HCT116 (cell line): ENCODE measurements at regions not wholly inside any gene's neighbourhood (a gene's known extent, or its start where the extent isn't known, plus 50 kb on each side); places are given as distances from the start of the nearest gene placed in this dataset.

Experiments used
- ATAC-seq: fragments of 200-7000 bp; cut with Tn5 transposase; 2 replicates; pipeline ENCODE4 v1.9.1; 2020; ENCODE audit warnings: mild to moderate bottlenecking, moderate library complexity
- BruUV-seq: library from RNA; stranded (reverse); fragments of 400-500 nt; replicated peaks from 2 replicates; lab custom pipeline; 2021; lab: Mats Ljungman, UMichigan
- CTCF ChIA-PET: fragments of 300-600 bp; sonication (Branson Sonifier 250); formaldehyde crosslinking; loops from one replicate; lab custom pipeline; 2021; ENCODE audit warnings: antibody characterized with exemption; lab: Charles Lee
- POLR2A ChIA-PET: fragments of 300-600, 350-600 bp; sonication (Branson Sonifier 250); formaldehyde crosslinking; loops from one replicate; lab custom pipeline; 2021; ENCODE audit warnings: antibody characterized with exemption; lab: Charles Lee
- RAD21 ChIA-PET, 2 experiments: fragments of 300-600 bp; sonication (Branson Sonifier 250); formaldehyde crosslinking; loops; one replicate each; lab custom pipeline; 2023; ENCODE audit warnings: low total read pairs in 2 of 2; ENCODE audit not compliant: uncharacterized antibody in 2 of 2, unreplicated experiment in 2 of 2, low non-redundant PET in 1 of 2; lab: Charles Lee
- DNase-seq: peaks from one replicate; pipeline ENCODE4 v3.0.0-alpha.2; 2010; ENCODE audit warnings: low read depth, low spot score
- H2AFZ ChIP-seq: fragments of 200-600 bp; shearing (Covaris generic), sonication (generic); 2 replicates; pipeline ENCODE4 v1.6.1; 2017; ENCODE audit warnings: low read depth, mixed run types, mixed read lengths, antibody characterized with exemption, low read length; ENCODE audit not compliant: poor library complexity, severe bottlenecking
- H3K27ac ChIP-seq: 2 replicates; pipeline ENCODE4 v1.5.1; 2012; ENCODE audit warnings: low read depth, low read length
- H3K27me3 ChIP-seq: fragments of 200-600 bp; sonication (generic); 2 replicates; pipeline ENCODE4 v1.6.1; 2016; ENCODE audit warnings: mixed run types, low read length, mixed read lengths; ENCODE audit not compliant: insufficient read depth
- H3K36me3 ChIP-seq, 2 experiments: fragments of 200-500 bp in 1 of 2; fragments of 200-600 bp in 1 of 2; sonication (Bioruptor generic) in 1 of 2; sonication (generic) in 1 of 2; 2 replicates each; pipeline versions ENCODE4 v1.5.1 to v1.6.1; 2014 to 2016; ENCODE audit warnings: low read length in 2 of 2, inconsistent platforms in 1 of 2, mixed read lengths in 1 of 2, mixed run types in 1 of 2; ENCODE audit not compliant: insufficient read depth in 2 of 2, control insufficient read depth in 1 of 2
- H3K4me1 ChIP-seq, 2 experiments: fragments of 200-600 bp in 1 of 2; sonication (generic) in 1 of 2; 2 replicates each; pipeline versions ENCODE4 v1.5.1 to v1.6.1; 2012 to 2017; ENCODE audit warnings: low read length in 2 of 2, inconsistent platforms in 1 of 2, mild to moderate bottlenecking in 1 of 2, mixed read lengths in 1 of 2, mixed run types in 1 of 2, moderate library complexity in 1 of 2; ENCODE audit not compliant: insufficient read depth in 2 of 2, control insufficient read depth in 1 of 2
- H3K4me2 ChIP-seq: fragments of 200-600 bp; sonication (generic); 2 replicates; pipeline ENCODE4 v1.6.1; 2017; ENCODE audit warnings: mixed run types, low read length, mixed read lengths
- H3K4me3 ChIP-seq, 2 experiments: fragments of 200-600 bp in 1 of 2; sonication (generic) in 1 of 2; replicated peaks in 1 of 2; 2 replicates each; pipeline ENCODE4 v1.5.1; 2011 to 2016; ENCODE audit warnings: low read length in 2 of 2, control low read depth in 1 of 2, low read depth in 1 of 2, mild to moderate bottlenecking in 1 of 2, mixed read lengths in 1 of 2, mixed run types in 1 of 2
- H3K79me2 ChIP-seq: fragments of 200-600 bp; sonication (generic); 2 replicates; pipeline ENCODE4 v1.6.1; 2017; ENCODE audit warnings: mild to moderate bottlenecking, mixed run types, low read length, moderate library complexity, mixed read lengths; ENCODE audit not compliant: insufficient read depth
- H3K9ac ChIP-seq: fragments of 200-600 bp; sonication (generic); 2 replicates; pipeline ENCODE4 v1.6.1; 2016; ENCODE audit warnings: low read length, mixed read lengths
- H3K9me2 ChIP-seq: fragments of 200-600 bp; sonication (generic), shearing (Covaris generic); 2 replicates; pipeline ENCODE4 v1.6.1; 2017; ENCODE audit warnings: mixed run types, mild to moderate bottlenecking, moderate library complexity; ENCODE audit not compliant: insufficient read depth
- H3K9me3 ChIP-seq, 2 experiments: fragments of 200-500 bp in 1 of 2; fragments of 200-600 bp in 1 of 2; sonication (Bioruptor generic) in 1 of 2; sonication (generic) in 1 of 2; 2 replicates each; pipeline ENCODE4 v1.6.1; 2014 to 2017; ENCODE audit warnings: low read length in 2 of 2, mixed read lengths in 2 of 2, inconsistent platforms in 1 of 2, low read depth in 1 of 2, mild to moderate bottlenecking in 1 of 2, mixed run types in 1 of 2, moderate library complexity in 1 of 2; ENCODE audit not compliant: control insufficient read depth in 1 of 2, insufficient read depth in 1 of 2
- H4K20me1 ChIP-seq: fragments of 200-600 bp; sonication (generic), shearing (Covaris generic); 2 replicates; pipeline ENCODE4 v1.6.1; 2017; ENCODE audit warnings: mixed run types, mild to moderate bottlenecking, moderate library complexity; ENCODE audit not compliant: insufficient read depth
- CBX3 ChIP-seq: IDR thresholded peaks from 2 replicates; pipeline ENCODE4 v1.6.1; 2012; ENCODE audit warnings: low read depth
- CEBPB ChIP-seq: IDR thresholded peaks from 2 replicates; pipeline ENCODE4 v1.6.1; 2012; ENCODE audit warnings: low read depth
- EZH2 ChIP-seq: fragments of 200-600 bp; sonication (generic); IDR thresholded peaks from 2 replicates; pipeline ENCODE4 v1.6.1; 2017; ENCODE audit warnings: antibody characterized with exemption, mixed run types
- POLR2A ChIP-seq: IDR thresholded peaks from 2 replicates; pipeline ENCODE4 v1.7.0; 2011; ENCODE audit warnings: borderline replicate concordance; ENCODE audit not compliant: insufficient read depth, insufficient read length; ENCODE audit errors: extremely low read depth
- SP1 ChIP-seq: IDR thresholded peaks from 2 replicates; pipeline ENCODE4 v1.6.1; 2012; ENCODE audit warnings: low read depth
- intact Hi-C: fragments of 100-400 bp; cut with micrococcal nuclease; formaldehyde crosslinking; loops from 2 replicates; pipeline ENCODE4 v1.10.0; 2022
- TF ChIP-seq, protein P1 (sequence below), 3 experiments: fragments of 200-600 bp in 1 of 3; sonication (generic) in 1 of 3; IDR thresholded peaks in 2 of 3; conservative IDR thresholded peaks in 1 of 3; 2 replicates each; pipeline ENCODE4 v1.5.1; 2012 to 2017; ENCODE audit warnings: low read depth in 2 of 3, low read length in 2 of 3, antibody characterized with exemption in 1 of 3, borderline replicate concordance in 1 of 3, control low read depth in 1 of 3, mild to moderate bottlenecking in 1 of 3, mixed read lengths in 1 of 3, mixed run types in 1 of 3, moderate library complexity in 1 of 3; ENCODE audit not compliant: insufficient read depth in 1 of 3
- TF ChIP-seq, protein P2 (sequence below): IDR thresholded peaks from 2 replicates; pipeline ENCODE4 v1.6.1; 2011; ENCODE audit warnings: mild to moderate bottlenecking, low read length, moderate library complexity; ENCODE audit not compliant: insufficient replicate concordance; ENCODE audit errors: extremely low read depth

GRCh38 chr20:54980103-54980960 lies 504.9 kb downstream of the DOK5 start:
- H3K9ac ChIP-seq = no peak overlapping the region
- ChIA-PET POLR2A (no interaction called here), CTCF (no interaction called here), RAD21 (no interaction called here)
- H3K27ac ChIP-seq = no peak overlapping the region
- H3K27me3 ChIP-seq = no peaks in the 10 kb centered on the region
- H3K4me3 ChIP-seq = no peak overlapping the region
- intact Hi-C loops = no loop called here
- H2AFZ ChIP-seq = no peak overlapping the region
- DNase-seq = no peak
- no TSS peak for BruUV-seq
- ATAC-seq = no peak
- H3K9me2 ChIP-seq = no peaks in the 10 kb centered on the region
- TF ChIP-seq SP1 = no peak
- TF ChIP-seq, protein P1, sequence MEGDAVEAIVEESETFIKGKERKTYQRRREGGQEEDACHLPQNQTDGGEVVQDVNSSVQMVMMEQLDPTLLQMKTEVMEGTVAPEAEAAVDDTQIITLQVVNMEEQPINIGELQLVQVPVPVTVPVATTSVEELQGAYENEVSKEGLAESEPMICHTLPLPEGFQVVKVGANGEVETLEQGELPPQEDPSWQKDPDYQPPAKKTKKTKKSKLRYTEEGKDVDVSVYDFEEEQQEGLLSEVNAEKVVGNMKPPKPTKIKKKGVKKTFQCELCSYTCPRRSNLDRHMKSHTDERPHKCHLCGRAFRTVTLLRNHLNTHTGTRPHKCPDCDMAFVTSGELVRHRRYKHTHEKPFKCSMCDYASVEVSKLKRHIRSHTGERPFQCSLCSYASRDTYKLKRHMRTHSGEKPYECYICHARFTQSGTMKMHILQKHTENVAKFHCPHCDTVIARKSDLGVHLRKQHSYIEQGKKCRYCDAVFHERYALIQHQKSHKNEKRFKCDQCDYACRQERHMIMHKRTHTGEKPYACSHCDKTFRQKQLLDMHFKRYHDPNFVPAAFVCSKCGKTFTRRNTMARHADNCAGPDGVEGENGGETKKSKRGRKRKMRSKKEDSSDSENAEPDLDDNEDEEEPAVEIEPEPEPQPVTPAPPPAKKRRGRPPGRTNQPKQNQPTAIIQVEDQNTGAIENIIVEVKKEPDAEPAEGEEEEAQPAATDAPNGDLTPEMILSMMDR (IDR thresholded peaks at IDR 0.05 in 2 of 3, conservative IDR thresholded peaks at IDR 0.05 in 1 of 3; ENCODE audit: borderline replicate concordance in 1 of 3, insufficient read depth in 1 of 3, low read depth in 2 of 3, low read length in 2 of 3) = peak in 1 of 3 experiments; percentile 24; a peak in 2 of 6 replicates
- H3K9me3 ChIP-seq = peaks cover 7 to 16% of the 10 kb centered on the region in 2 experiments; a peak in 2 of 4 replicates
- H3K79me2 ChIP-seq = no peaks in the 10 kb centered on the region
- no peaks in the 10 kb centered on the region for H4K20me1 ChIP-seq
- H3K4me2 ChIP-seq = no peak overlapping the region
- H3K4me1 ChIP-seq = no peaks in the 10 kb centered on the region
- no peaks in the 10 kb centered on the region for H3K36me3 ChIP-seq

GRCh38 chr20:54950304-54950703 lies 474.9 kb downstream of the DOK5 start:
- H3K9me3 ChIP-seq = peaks cover 4 to 31% of the 10 kb centered on the region in 2 experiments; a peak in 2 of 4 replicates

More at GRCh38 chr20:54950304-54950703, 474.9 kb downstream of the DOK5 start:
- no peaks in the 10 kb centered on the region for H4K20me1 ChIP-seq
- no TSS peak for BruUV-seq
- no peak for ATAC-seq
- no peak overlapping the region for H2AFZ ChIP-seq
- ChIA-PET RAD21 (no interaction called here), CTCF (no interaction called here), POLR2A (no interaction called here)
- no peaks in the 10 kb centered on the region for H3K27me3 ChIP-seq
- H3K4me1 ChIP-seq = no peaks in the 10 kb centered on the region
- intact Hi-C loops = no loop called here
- H3K4me3 ChIP-seq = no peak overlapping the region
- no peak overlapping the region for H3K4me2 ChIP-seq
- H3K9me2 ChIP-seq = no peaks in the 10 kb centered on the region
- TF ChIP-seq POLR2A = no peak
- TF ChIP-seq CEBPB = no peak
- TF ChIP-seq, protein P1 (IDR thresholded peaks at IDR 0.05 in 2 of 3, conservative IDR thresholded peaks at IDR 0.05 in 1 of 3; ENCODE audit: borderline replicate concordance in 1 of 3, insufficient read depth in 1 of 3, low read depth in 2 of 3, low read length in 2 of 3) = no peak
- TF ChIP-seq EZH2 = no peak
- no peak for TF ChIP-seq CBX3
- TF ChIP-seq, protein P2, sequence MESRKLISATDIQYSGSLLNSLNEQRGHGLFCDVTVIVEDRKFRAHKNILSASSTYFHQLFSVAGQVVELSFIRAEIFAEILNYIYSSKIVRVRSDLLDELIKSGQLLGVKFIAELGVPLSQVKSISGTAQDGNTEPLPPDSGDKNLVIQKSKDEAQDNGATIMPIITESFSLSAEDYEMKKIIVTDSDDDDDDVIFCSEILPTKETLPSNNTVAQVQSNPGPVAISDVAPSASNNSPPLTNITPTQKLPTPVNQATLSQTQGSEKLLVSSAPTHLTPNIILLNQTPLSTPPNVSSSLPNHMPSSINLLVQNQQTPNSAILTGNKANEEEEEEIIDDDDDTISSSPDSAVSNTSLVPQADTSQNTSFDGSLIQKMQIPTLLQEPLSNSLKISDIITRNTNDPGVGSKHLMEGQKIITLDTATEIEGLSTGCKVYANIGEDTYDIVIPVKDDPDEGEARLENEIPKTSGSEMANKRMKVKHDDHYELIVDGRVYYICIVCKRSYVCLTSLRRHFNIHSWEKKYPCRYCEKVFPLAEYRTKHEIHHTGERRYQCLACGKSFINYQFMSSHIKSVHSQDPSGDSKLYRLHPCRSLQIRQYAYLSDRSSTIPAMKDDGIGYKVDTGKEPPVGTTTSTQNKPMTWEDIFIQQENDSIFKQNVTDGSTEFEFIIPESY = no peak
- no peak overlapping the region for H3K9ac ChIP-seq
- H3K79me2 ChIP-seq = no peaks in the 10 kb centered on the region
- no peak overlapping the region for H3K27ac ChIP-seq
- no peaks in the 10 kb centered on the region for H3K36me3 ChIP-seq
- no peak for DNase-seq
